Breast epithelium (tissue), 3 donors: ENCODE measurements at regions not wholly inside any gene's neighbourhood (a gene's known extent, or its start where the extent isn't known, plus 50 kb on each side); places are given as distances from the start of the nearest gene placed in this dataset.

ENCODE experiments used
- CTCF ChIP-seq, 3 donors: fragments of 450-650 bp; IDR thresholded peaks; one replicate each; pipeline ENCODE4 v1.5.1; 2016 to 2017; ENCODE audit warnings: antibody characterized with exemption in 3 of 3, mild to moderate bottlenecking in 3 of 3, moderate library complexity in 3 of 3
- POLR2A ChIP-seq: fragments of 450-650 bp; IDR thresholded peaks from one replicate; pipeline ENCODE4 v1.6.1; 2016; ENCODE audit warnings: antibody characterized with exemption, mild to moderate bottlenecking, moderate library complexity
- POLR2AphosphoS5 ChIP-seq, 3 donors: sonication (generic); formaldehyde crosslinking; IDR thresholded peaks; one replicate each; pipeline ENCODE4 v1.6.1; 2017; ENCODE audit warnings: antibody characterized with exemption in 3 of 3

GRCh38 chr12:124190312-124191023 is 104.4 kb upstream of the RFLNA start:
- TF ChIP-seq POLR2A (no peak), CTCF (IDR thresholded peaks at IDR 0.05) (no peak), POLR2AphosphoS5 (IDR thresholded peaks at IDR 0.05) (no peak)
